Psoas muscle (tissue), 7 donors: ENCODE measurements at regions not wholly inside any gene's neighbourhood (a gene's known extent, or its start where the extent isn't known, plus 50 kb on each side); places are given as distances from the start of the nearest gene placed in this dataset.

Experiments
- ATAC-seq, 4 donors: fragments of 200-7000 bp; cut with Tn5 transposase; one replicate each; pipeline ENCODE4 v1.9.1; 2020; ENCODE audit warnings: moderate library complexity in 3 of 4, mild to moderate bottlenecking in 2 of 4
- DNase-seq, 2 donors: peaks; one replicate each; pipeline ENCODE4 v3.0.0-alpha.2; 2020
- H3K27ac ChIP-seq: fragments of 200-600 bp; one replicate; pipeline ENCODE4 v1.8.0; 2022
- H3K27me3 ChIP-seq, 3 donors: fragments of 200-600 bp in 1 of 3; one replicate each; pipeline versions ENCODE4 v1.6.1 to v1.8.0; 2013 to 2022; ENCODE audit warnings: low read length in 2 of 3, mild to moderate bottlenecking in 2 of 3, moderate library complexity in 1 of 3; ENCODE audit not compliant: insufficient read depth in 3 of 3
- H3K36me3 ChIP-seq, 2 donors: fragments of 200-600 bp in 1 of 2; one replicate each; pipeline versions ENCODE4 v1.6.1 to v1.8.0; 2013 to 2022; ENCODE audit warnings: low read depth in 1 of 2, mild to moderate bottlenecking in 1 of 2, moderate library complexity in 1 of 2; ENCODE audit not compliant: insufficient read depth in 1 of 2
- H3K4me1 ChIP-seq: fragments of 200-600 bp; one replicate; pipeline ENCODE4 v1.8.0; 2022
- H3K4me3 ChIP-seq: fragments of 200-600 bp; one replicate; pipeline ENCODE4 v1.8.0; 2022; ENCODE audit warnings: mild to moderate bottlenecking
- H3K9me3 ChIP-seq: fragments of 200-600 bp; one replicate; pipeline ENCODE4 v1.8.0; 2022
- WGBS, 3 donors: extraction: QIAGEN DNeasy Blood & Tissue Kit; methylation state at CpG; one replicate each; pipeline versions ENCODE4 v1.1.6 to v1.1.7; 2013; 5-methylcytosine and 5-hydroxymethylcytosine counted together
- intact Hi-C, 2 donors: fragments of 100-400 bp; cut with DNase I; formaldehyde crosslinking; loops; one replicate each; pipeline versions ENCODE4 v1.11.0 to v1.14.2; 2022
- TF ChIP-seq, protein P1 (sequence below): fragments of 200-600 bp; IDR thresholded peaks from one replicate; pipeline ENCODE4 v1.8.0; 2022; ENCODE audit warnings: antibody characterized with exemption
- donor health status: healthy with polysubstance abuse.
- donor health status: DM: no; HTN: no; CAD: no; lungs with moderate emphysema.
- donor health status: Bipolar disorder and iron deficiency.
- donor health status: healthy.
- donor health status: DM: yes; HTN: yes; CAD: no.
- donor health status: DM: no; HTN: no; CAD: no.
- donor health status: DM: yes; HTN: yes; CAD: no.

DNA sequence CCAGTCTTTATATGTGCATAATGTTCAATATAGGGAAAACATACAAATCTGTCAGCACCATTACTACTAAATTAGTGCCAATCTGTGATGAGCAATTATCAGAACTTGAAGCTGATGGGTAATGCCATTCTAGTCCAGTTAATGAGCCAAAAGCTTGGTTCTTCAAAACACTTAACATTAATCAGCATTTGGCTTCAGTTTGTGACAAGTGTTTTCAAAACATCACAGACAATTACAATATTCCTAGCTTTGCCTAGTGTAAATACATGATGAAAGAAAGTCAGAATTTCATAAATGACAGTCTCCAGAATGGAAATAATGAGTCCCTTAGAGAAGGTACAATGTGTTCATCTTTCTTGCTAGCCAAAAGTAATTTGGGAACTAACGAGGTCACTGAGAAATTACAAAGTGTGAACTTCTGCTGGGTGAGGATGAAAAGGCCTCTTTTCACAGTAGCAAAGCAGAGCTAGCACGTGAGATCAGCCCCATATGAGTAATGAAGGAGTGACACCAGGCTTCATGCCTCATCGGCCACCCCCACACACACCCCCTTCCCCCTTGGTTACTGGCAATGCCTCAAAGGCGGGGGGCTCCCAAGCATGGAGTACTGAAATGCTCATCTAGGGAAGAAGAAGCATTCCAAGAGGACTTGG, 180.6 kb upstream of the EEA1 start:
- TF ChIP-seq, protein P1, sequence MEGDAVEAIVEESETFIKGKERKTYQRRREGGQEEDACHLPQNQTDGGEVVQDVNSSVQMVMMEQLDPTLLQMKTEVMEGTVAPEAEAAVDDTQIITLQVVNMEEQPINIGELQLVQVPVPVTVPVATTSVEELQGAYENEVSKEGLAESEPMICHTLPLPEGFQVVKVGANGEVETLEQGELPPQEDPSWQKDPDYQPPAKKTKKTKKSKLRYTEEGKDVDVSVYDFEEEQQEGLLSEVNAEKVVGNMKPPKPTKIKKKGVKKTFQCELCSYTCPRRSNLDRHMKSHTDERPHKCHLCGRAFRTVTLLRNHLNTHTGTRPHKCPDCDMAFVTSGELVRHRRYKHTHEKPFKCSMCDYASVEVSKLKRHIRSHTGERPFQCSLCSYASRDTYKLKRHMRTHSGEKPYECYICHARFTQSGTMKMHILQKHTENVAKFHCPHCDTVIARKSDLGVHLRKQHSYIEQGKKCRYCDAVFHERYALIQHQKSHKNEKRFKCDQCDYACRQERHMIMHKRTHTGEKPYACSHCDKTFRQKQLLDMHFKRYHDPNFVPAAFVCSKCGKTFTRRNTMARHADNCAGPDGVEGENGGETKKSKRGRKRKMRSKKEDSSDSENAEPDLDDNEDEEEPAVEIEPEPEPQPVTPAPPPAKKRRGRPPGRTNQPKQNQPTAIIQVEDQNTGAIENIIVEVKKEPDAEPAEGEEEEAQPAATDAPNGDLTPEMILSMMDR = no peak
- Histone ChIP-seq H3K4me1 (peaks cover 7% of the 10 kb centered on the region), H3K36me3 (no peaks in the 10 kb centered on the region), H3K9me3 (no peaks in the 10 kb centered on the region), H3K4me3 (no peak overlapping the region), H3K27me3 (no peaks in the 10 kb centered on the region), H3K27ac (no peak overlapping the region)
- intact Hi-C loops = no loop called here
- no peak for ATAC-seq
- 55 to 78% (median 61%) methylated on average over 4 of the region's 4 CpGs for WGBS, 3 donors
- no peak for DNase-seq

DNA sequence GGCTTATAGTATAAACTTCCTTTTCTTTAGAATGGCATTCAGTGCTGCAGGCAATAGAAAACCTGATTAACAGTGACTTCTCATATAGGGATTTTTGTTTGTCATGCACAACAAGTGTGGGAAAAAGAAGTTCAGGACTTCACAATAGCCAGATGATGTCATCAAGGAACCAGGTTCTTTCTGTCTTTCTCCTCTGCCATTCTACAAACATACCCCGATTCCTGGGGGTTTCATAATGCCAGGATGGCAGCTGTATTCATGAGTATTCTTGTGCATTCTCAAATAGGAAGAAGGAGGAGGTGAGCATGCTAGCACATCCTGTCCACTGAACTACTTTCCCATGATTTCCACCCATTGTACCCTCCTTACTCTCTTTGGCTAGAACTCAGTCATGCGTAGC, 182.7 kb upstream of the EEA1 start:
- H3K27ac ChIP-seq = no peak overlapping the region
- no peaks in the 10 kb centered on the region for H3K27me3 ChIP-seq
- no peaks in the 10 kb centered on the region for H3K9me3 ChIP-seq
- peaks cover 21% of the 10 kb centered on the region for H3K4me1 ChIP-seq
- intact Hi-C loops = no loop called here
- no peak overlapping the region for H3K4me3 ChIP-seq
- H3K36me3 ChIP-seq = no peaks in the 10 kb centered on the region
- 73 to 90% (median 80%) methylated on average over 2 of the region's 2 CpGs for WGBS, 3 donors
- TF ChIP-seq, protein P1 = no peak
- DNase-seq (no peak), ATAC-seq (no peak)

DNA sequence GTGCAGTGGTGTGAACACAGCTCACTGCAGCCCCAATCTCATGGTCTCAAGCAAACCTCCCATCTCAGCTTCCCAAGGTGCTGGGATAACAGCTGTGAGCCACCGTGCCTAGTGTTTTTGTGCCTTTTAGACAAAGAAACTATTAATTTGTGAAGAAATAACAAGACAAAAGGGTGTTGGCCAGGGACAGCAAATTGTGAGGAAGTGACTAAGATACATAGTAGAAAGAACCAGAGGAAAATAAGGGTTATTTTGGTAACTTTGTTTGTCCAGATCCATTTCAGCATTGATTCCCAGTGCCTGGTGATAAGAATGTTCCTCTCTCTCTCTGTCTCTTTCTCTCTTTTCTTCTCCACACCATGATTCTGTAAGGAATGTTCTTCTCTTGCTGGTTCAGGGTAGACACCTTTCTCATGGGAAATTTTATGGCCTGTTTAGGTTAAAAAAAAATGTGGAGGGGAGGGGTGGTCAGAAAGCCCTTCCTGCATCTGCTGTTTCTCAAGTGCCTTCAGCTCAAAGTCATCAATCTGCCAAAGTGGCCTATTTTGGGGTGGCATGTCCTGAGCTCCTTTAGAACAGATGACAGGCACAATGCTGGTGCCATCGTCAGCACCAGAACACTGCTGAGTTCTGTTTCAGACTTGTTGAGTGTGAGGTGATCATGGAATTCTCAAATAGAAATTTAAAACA, 184.4 kb upstream of the EEA1 start:
- no peaks in the 10 kb centered on the region for H3K9me3 ChIP-seq
- 35 to 64% (median 45%) methylated on average over 2 of the region's 2 CpGs for WGBS, 3 donors
- ATAC-seq (peak in 3 of 4 donors; percentile 48 to 62 (median 52)), DNase-seq (no peak)
- H3K4me1 ChIP-seq = peaks cover 21% of the 10 kb centered on the region
- no peak overlapping the region for H3K27ac ChIP-seq
- TF ChIP-seq, protein P1 = no peak
- no peaks in the 10 kb centered on the region for H3K36me3 ChIP-seq
- no peak overlapping the region for H3K4me3 ChIP-seq
- intact Hi-C loops = no loop called here
- no peaks in the 10 kb centered on the region for H3K27me3 ChIP-seq

DNA sequence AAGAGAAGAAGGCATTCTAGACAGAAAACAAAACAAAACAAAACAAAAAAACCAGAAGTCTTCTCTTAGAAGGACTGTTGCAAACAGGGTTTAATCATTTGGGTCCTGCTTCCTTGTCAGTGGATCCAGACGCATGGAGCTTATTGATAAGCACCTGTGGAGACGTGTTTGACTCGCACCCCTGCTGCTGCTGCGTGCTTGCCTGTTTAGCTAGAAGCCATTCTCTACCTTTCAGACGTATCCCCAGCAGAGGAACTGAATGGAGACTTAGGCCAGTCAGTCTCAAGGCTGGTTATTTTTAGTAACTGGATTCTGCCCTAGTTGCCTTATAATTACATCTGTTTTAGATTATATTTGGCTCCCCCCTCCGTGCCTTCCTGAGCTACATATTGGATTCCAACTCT, 186.1 kb upstream of the EEA1 start:
- Histone ChIP-seq H3K4me1 (peaks cover 21% of the 10 kb centered on the region), H3K27me3 (no peaks in the 10 kb centered on the region)
- intact Hi-C loops = no loop called here

More for the DNA sequence above, 186.1 kb upstream of the EEA1 start:
- ATAC-seq = peak in 3 of 4 donors; percentile 51 to 67 (median 52)
- Histone ChIP-seq H3K36me3 (no peaks in the 10 kb centered on the region), H3K27ac (peak overlapping the region; percentile 44), H3K4me3 (no peak overlapping the region), H3K9me3 (no peaks in the 10 kb centered on the region)
- DNase-seq = no peak
- TF ChIP-seq, protein P1 = no peak
- WGBS, 3 donors = 44 to 48% (median 45%) methylated on average over 6 of the region's 6 CpGs
